ENCODE measurements at regions not wholly inside any gene's neighbourhood (a gene's known extent, or its start where the extent isn't known, plus 50 kb on each side); places are given as distances from the start of the nearest gene placed in this dataset.

DNA sequence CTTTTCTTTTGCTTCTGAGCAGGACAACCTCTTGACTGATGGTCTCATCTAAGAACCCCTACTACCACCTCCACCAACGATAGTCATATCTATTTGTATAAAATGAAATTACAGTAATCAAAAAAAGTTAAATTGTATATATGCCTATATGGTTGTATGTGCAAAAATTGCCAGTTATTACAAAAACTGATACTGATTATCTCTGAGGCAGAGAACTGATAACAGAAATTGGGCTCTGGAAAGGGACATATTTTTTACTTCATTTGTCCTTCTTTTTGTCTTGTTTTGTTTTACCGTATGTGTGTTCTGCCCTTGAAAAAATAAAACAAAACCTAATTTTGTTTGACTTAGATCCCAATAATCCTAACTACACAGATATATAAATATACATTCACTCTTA lies 574.4 kb upstream of the NOX3 start:
- DNase-seq = no peak

DNA sequence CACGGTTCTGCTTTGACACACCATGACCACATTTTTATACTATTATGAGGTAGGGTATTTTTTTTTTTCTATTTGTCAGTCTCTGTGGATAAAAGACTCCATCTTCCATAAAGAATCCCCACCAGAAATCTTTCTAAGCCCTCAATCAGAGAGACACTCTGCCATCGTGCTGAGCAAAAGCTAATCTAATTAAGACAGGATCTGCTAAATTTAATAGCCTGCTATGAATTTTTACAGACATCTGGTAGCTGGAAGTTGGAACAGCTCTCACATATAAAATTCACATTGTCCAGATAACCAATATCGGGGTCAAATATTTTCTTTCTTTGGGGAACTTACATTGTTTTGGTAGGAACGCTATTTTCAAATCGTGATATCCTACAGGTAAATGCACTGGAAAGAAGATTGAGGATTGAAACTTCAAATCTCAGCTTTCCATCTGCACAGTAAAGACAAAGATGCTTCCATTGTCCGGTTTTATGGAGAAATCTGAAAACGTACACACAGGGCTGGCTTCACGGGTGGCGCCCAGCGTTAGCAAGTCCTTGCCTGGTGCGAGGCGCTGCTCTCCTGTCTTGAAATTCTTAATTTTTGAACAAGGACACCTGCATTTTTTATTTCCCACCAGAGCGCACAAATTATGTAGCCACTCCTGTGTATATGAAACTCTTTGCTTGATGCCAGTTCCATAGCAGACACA lies 573.8 kb upstream of the NOX3 start:
- no peak for DNase-seq

- peak in 1 of 4 experiments; percentile 5 for DNase-seq
These were observed 572.9 kb upstream of the NOX3 start for GRCh38 chr6:156028335-156029131.

GRCh38 chr6:156027248-156027626 lies 571.6 kb upstream of the NOX3 start:
- peak in 3 of 4 experiments; percentile 11 to 25 (median 14) for DNase-seq

- DNase-seq = no peak
These were observed 571.0 kb upstream of the NOX3 start for GRCh38 chr6:156026486-156027247.

DNA sequence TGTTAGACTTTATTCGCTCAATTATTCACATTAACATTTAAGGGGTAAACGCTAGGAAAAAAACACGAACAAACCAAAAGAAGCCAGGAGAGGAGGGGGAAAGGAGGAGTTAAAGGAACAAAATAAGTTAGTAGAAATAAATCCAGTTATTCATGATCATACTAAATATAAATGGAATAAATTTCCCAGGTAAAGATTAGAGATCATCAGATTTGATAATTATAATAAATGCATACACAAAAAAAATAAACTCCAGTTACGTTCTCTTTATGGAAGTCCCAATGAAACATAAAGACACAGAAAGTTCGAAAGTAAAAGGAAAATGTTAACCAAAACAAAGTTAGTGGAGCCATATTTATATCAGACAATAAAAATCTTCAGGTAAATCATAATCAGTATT lies 568.7 kb upstream of the NOX3 start:
- DNase-seq = no peak

DNA sequence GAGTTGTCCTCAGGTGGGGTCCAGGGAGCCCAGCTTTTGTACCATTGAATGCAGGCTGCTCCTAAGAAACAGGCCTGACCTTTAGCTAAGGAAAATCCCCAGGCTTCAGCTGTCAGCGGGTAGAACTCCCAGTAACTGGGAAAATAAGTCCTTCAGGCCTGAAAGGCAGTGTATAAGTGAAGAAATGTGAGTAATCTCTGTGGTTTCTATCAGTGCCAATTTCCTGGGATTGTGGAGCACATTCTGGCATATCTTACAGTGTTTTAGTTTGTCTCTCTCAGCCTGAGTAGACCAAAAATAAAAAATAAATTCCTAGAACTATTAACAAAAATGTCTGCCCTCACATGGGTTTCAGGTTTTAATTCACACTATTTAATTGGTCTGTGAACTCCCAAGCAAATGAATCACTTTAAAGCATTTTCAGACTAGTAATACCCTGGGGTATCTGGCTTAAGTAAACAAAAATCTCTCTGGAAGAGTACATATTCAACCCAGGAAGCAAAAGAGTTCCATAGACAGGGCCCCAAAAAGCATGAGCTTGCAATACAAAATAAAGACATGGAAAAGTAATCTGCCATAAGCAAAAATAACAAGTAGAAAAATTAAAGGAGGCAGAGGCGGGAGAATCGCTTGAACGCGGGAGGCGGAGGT lies 566.2 kb upstream of the NOX3 start:
- no peak for DNase-seq

- no peak for DNase-seq
These were observed 562.2 kb upstream of the NOX3 start for GRCh38 chr6:156017838-156018237.

DNA sequence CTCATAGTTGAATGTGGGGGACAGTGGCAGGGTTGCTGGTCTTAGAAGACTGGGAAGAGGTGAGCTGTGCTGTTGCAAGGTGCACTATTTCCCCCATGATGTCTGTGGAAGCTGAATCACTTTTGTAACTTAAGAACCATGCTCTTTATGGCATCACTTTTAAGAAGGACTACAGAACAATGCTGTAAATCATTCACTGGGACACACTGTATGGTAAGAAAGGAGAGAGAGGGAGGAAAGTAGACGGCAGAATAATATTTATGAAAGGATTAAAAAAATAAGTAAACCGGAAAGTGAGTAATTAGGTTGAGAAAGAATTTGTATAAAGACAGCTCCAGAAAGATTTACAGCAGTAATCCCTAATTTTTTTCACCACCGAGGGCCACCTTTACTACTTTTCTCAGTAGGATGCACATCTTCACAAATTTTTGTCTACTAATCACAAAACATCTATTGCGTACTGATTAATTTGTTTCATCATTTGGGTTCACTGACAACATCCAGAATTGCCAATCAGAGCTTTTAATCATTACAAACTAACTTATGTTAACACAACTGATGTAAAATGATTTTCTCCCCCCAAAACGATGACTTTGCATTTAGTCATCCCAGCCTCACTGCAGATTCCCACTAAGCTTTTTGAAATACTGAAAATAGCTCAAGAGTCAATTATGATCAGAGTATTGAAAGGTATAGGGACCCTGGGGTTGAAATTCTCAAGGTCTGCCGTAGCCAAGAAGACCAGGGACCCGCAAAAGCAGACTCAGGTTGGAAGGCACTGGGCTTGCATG lies 560.7 kb upstream of the NOX3 start:
- no peak for DNase-seq

GRCh38 chr6:156013155-156013554 lies 557.5 kb upstream of the NOX3 start:
- DNase-seq = peak in 2 of 4 experiments; percentile 26 to 33

GRCh38 chr6:156009656-156010055 lies 554.0 kb upstream of the NOX3 start:
- DNase-seq = peak in 2 of 4 experiments; percentile 15 to 17

DNA sequence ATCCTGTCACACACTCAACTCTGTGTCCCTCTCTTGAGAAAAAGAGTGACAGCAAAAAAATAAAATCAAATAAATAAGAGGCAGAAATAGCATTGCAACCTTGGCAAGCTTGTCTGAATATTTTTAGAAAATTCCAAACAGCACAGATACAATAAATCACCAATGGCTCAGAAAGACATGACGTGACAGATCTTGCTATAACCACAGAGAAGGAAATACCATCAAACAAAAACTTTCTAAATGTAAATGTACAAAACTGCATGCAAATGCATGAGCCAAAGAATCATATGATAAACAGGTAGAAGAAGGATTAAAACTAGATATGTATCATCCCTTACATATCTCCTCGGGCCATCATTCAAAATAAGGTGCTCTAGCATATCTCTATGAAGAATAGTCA lies 549.2 kb upstream of the NOX3 start:
- DNase-seq = no peak

- DNase-seq = peak in 1 of 4 experiments; percentile 3
These were observed 540.5 kb upstream of the NOX3 start for GRCh38 chr6:155996151-155996550.

DNA sequence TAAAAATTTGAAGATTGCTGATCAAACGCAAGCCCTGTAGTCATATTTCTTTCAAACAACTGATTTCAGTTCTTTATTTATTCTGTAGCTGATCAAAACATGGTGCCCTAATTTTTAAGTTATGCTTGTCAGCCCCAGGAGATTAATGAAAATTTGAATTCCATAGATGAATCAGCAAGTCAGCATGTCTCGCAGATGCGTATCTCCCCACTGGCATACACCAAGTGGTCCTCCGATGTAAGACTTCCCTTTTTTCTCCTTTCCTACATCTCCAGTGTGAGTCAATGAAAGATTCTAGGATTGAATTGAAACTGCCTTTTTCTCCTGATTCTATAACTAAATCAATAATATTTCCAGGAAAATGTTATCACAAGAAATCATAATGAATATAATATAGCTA lies 539.6 kb upstream of the NOX3 start:
- DNase-seq = no peak

GRCh38 chr6:155994086-155994485 lies 538.4 kb upstream of the NOX3 start:
- peak; percentile 16 to 66 (median 52) for DNase-seq

GRCh38 chr6:155993240-155993639 lies 537.6 kb upstream of the NOX3 start:
- no peak for DNase-seq

DNA sequence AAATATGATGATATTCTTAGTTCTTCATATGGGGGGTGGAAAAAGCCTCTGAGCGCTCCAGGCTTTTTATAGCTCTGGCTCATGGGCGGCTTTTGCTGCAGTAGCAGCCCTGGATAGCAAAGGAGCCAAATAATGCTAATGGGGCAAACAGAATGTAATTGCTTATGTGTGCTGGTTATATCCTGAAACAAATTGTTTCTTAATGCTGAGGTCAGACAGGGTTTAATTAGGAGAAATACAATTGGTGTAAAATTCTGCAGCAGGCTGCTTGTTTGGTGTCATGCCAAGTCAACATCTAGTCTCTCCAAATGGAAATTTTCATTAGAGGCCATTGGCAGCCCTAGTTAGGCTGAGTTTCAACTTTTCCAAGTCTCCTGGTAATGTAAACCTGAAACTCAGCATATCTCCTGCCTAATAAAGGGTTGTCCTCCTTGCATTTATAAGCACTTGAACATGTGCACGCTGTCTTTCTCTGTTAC lies 530.1 kb upstream of the NOX3 start:
- DNase-seq = no peak

DNA sequence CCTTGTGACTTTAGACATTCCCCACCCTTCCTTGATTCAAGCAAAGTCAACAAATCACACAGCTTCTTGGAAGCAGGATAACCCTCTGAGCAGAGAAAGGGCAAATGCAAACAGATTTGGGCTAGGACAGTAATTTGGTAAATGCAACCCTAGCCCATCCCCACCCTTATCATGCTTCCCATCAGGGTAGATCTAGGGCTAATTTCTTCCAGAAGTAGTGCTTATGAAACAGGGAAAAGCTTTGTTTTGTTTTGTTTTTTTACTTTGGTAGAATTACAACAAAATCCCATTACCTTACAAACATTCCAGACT lies 525.1 kb upstream of the NOX3 start:
- no peak for DNase-seq

- no peak for DNase-seq
These were observed 524.6 kb upstream of the NOX3 start for GRCh38 chr6:155980014-155980767.

DNA sequence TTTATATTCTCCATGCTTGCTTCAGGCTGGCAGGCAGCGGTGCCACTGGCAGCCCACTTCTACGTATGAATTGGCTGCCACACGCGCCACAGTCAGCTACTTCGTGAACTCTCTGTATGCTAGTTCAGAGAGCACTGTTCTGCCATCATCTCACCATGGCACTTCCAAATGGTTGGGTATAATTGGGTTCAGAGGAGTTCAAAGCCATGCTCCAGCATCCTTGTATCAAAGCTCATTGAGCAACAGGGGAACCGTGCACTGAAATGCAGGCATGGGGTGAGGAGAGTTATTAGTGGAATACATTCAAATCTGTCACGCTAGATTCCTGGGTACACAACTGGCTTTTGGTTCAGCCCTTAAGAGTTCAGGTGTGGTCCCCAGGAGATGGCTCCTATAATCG lies 519.9 kb upstream of the NOX3 start:
- no peak for DNase-seq

DNA sequence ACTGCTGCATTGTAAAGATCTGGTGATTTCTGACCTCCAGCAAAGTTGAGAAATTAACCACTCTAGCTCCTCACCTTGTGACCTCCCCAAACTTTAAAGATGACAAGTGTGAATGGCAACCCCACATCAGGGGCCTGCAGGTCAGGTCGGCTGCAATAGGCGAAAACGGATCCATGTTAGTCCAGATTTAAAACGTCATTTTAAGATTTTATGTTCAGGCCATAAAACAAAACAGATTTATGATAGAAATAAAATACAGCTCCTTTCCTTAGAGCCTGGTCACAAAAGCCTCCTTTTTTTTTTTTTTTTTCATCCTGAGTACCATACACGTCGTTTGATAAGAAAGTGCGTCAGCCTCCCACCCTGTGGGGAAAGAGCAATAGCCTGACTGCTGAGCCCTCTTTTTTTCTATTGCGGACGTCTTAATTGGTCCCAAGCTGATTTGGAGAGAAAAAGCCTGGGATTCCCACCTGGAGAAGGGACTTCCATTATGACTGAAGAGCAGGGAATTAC lies 519.2 kb upstream of the NOX3 start:
- no peak for DNase-seq

Measured in suppressor macrophage (primary cell).